Endothelial cell of umbilical vein (primary cell): ENCODE measurements at regions not wholly inside any gene's neighbourhood (a gene's known extent, or its start where the extent isn't known, plus 50 kb on each side); places are given as distances from the start of the nearest gene placed in this dataset.

ENCODE experiments used
- CTCF ChIP-seq, 2 donors: IDR thresholded peaks; 1 replicate in 1 of 2; 2 replicates in 1 of 2; pipeline ENCODE4 v1.5.1; 2011; ENCODE audit warnings: low read length in 2 of 2, mild to moderate bottlenecking in 2 of 2, moderate library complexity in 2 of 2, control low read depth in 1 of 2, inconsistent platforms in 1 of 2, low read depth in 1 of 2; ENCODE audit not compliant: insufficient read depth in 1 of 2; ENCODE audit errors: extremely low read depth in 1 of 2
- EZH2 ChIP-seq: IDR thresholded peaks from 2 replicates; pipeline ENCODE4 v1.6.1; 2012; ENCODE audit warnings: borderline replicate concordance, low read depth, mild to moderate bottlenecking, moderate library complexity, low read length, inconsistent platforms; ENCODE audit not compliant: severe bottlenecking
- GATA2 ChIP-seq: IDR thresholded peaks from 2 replicates; pipeline ENCODE4 v1.7.0; 2011; ENCODE audit warnings: low read depth, mild to moderate bottlenecking, moderate library complexity, mixed read lengths, low read length; ENCODE audit not compliant: insufficient read length, insufficient read depth
- MAX ChIP-seq: IDR thresholded peaks from 2 replicates; pipeline ENCODE4 v1.6.1; 2011; ENCODE audit not compliant: insufficient read depth, insufficient read length
- MYC ChIP-seq: IDR thresholded peaks from one replicate; pipeline ENCODE4 v1.6.1; 2011; ENCODE audit warnings: mild to moderate bottlenecking, low read depth, low read length
- POLR2A ChIP-seq: IDR thresholded peaks from 2 replicates; pipeline ENCODE4 v1.6.1; 2012; ENCODE audit warnings: low read depth, mild to moderate bottlenecking, control low read depth, low read length
- POLR2AphosphoS5 ChIP-seq: IDR thresholded peaks from 2 replicates; pipeline ENCODE4 v1.6.1; 2012; ENCODE audit warnings: low read depth, mild to moderate bottlenecking, control low read depth, low read length, moderate library complexity; ENCODE audit not compliant: insufficient read depth

- TF ChIP-seq POLR2A (no peak), CTCF (IDR thresholded peaks at IDR 0.05; ENCODE audit: extremely low read depth in 1 of 2, insufficient read depth in 1 of 2, low read depth in 1 of 2, low read length in 2 of 2) (no peak), MAX (no peak), EZH2 (no peak), POLR2AphosphoS5 (no peak), MYC (no peak), GATA2 (no peak)
Observed at GRCh38 chr5:114018186-114018585, 343.7 kb upstream of the KCNN2 start.
